ENCODE measurements at regions not wholly inside any gene's neighbourhood (a gene's known extent, or its start where the extent isn't known, plus 50 kb on each side); places are given as distances from the start of the nearest gene placed in this dataset.

GRCh38 chr10:130739757-130740145 is 571.8 kb downstream of the TCERG1L start:
- TF ChIP-seq, protein P1, sequence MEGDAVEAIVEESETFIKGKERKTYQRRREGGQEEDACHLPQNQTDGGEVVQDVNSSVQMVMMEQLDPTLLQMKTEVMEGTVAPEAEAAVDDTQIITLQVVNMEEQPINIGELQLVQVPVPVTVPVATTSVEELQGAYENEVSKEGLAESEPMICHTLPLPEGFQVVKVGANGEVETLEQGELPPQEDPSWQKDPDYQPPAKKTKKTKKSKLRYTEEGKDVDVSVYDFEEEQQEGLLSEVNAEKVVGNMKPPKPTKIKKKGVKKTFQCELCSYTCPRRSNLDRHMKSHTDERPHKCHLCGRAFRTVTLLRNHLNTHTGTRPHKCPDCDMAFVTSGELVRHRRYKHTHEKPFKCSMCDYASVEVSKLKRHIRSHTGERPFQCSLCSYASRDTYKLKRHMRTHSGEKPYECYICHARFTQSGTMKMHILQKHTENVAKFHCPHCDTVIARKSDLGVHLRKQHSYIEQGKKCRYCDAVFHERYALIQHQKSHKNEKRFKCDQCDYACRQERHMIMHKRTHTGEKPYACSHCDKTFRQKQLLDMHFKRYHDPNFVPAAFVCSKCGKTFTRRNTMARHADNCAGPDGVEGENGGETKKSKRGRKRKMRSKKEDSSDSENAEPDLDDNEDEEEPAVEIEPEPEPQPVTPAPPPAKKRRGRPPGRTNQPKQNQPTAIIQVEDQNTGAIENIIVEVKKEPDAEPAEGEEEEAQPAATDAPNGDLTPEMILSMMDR (IDR thresholded peaks at IDR 0.05), result no peak
- TF ChIP-seq POLR2AphosphoS5 (IDR thresholded peaks at IDR 0.05) (no peak), POLR2A (IDR thresholded peaks at IDR 0.05) (no peak)
